Activated naive CD4-positive, alpha-beta T cell treated with anti-CD3 and anti-CD28 coated beads, Interleukin-2, amount 50 U/mL, for 72 hours (primary cell): ENCODE measurements at regions not wholly inside any gene's neighbourhood (a gene's known extent, or its start where the extent isn't known, plus 50 kb on each side); places are given as distances from the start of the nearest gene placed in this dataset.

ENCODE experiments used
- ATAC-seq, 2 donors: fragments of 150-1000 bp; cut with Tn5 transposase; 2 replicates each; pipeline ENCODE4 v1.10.0; 2021; ENCODE audit warnings: mild to moderate bottlenecking in 2 of 2, moderate library complexity in 2 of 2
- DNase-seq, 2 donors: peaks; one replicate each; pipeline ENCODE4 v3.0.0; 2021 to 2022; ENCODE audit warnings: low spot score in 2 of 2
- H3K27ac Mint-ChIP-seq, 2 donors: one replicate each; pipeline ENCODE4 v1.8.0; 2022; ENCODE audit warnings: mild to moderate bottlenecking in 2 of 2, mixed read lengths in 2 of 2
- H3K36me3 Mint-ChIP-seq, 2 donors: one replicate each; pipeline ENCODE4 v1.8.0; 2022; ENCODE audit warnings: mixed read lengths in 2 of 2
- H3K9me3 Mint-ChIP-seq, 2 donors: one replicate each; pipeline ENCODE4 v1.8.0; 2022; ENCODE audit warnings: mixed read lengths in 2 of 2

GRCh38 chr12:29039013-29039412 is 110.1 kb upstream of the FAR2 start:
- H3K36me3 Mint-ChIP-seq: no peaks in the 10 kb centered on the region
- no peak for DNase-seq
- no peak overlapping the region for H3K27ac Mint-ChIP-seq
- no peaks in the 10 kb centered on the region for H3K9me3 Mint-ChIP-seq
- no peak for ATAC-seq

- DNase-seq (no peak), ATAC-seq (no peak)
- Mint-ChIP-seq H3K36me3 (no peaks in the 10 kb centered on the region), H3K27ac (no peak overlapping the region), H3K9me3 (no peaks in the 10 kb centered on the region)
Measured at GRCh38 chr12:29041621-29042020, 107.5 kb upstream of the FAR2 start.

GRCh38 chr12:29043069-29043468 is 106.0 kb upstream of the FAR2 start:
- DNase-seq: no peak
- Mint-ChIP-seq H3K36me3 (no peaks in the 10 kb centered on the region), H3K9me3 (no peaks in the 10 kb centered on the region), H3K27ac (no peak overlapping the region)
- no peak for ATAC-seq

- H3K36me3 Mint-ChIP-seq: no peaks in the 10 kb centered on the region
- no peak for DNase-seq
- no peak overlapping the region for H3K27ac Mint-ChIP-seq
- ATAC-seq: no peak
- H3K9me3 Mint-ChIP-seq: no peaks in the 10 kb centered on the region
Measured at GRCh38 chr12:29044799-29045198, 104.3 kb upstream of the FAR2 start.

GRCh38 chr12:29048787-29049186 is 100.3 kb upstream of the FAR2 start:
- no peak for DNase-seq
- H3K27ac Mint-ChIP-seq: no peak overlapping the region
- H3K36me3 Mint-ChIP-seq: no peaks in the 10 kb centered on the region
- ATAC-seq: no peak
- H3K9me3 Mint-ChIP-seq: no peaks in the 10 kb centered on the region

- no peak for ATAC-seq
- Mint-ChIP-seq H3K36me3 (no peaks in the 10 kb centered on the region), H3K27ac (no peak overlapping the region), H3K9me3 (no peaks in the 10 kb centered on the region)
- DNase-seq: no peak
Measured at GRCh38 chr12:29050503-29050902, 98.6 kb upstream of the FAR2 start.

- ATAC-seq (no peak), DNase-seq (no peak)
- Mint-ChIP-seq H3K36me3 (no peaks in the 10 kb centered on the region), H3K9me3 (no peaks in the 10 kb centered on the region), H3K27ac (no peak overlapping the region)
Measured at GRCh38 chr12:29051221-29051620, 97.9 kb upstream of the FAR2 start.

GRCh38 chr12:29053567-29053966 is 95.5 kb upstream of the FAR2 start:
- H3K27ac Mint-ChIP-seq: no peak overlapping the region
- no peaks in the 10 kb centered on the region for H3K9me3 Mint-ChIP-seq
- ATAC-seq (no peak), DNase-seq (no peak)
- H3K36me3 Mint-ChIP-seq: no peaks in the 10 kb centered on the region

- Mint-ChIP-seq H3K9me3 (no peaks in the 10 kb centered on the region), H3K27ac (no peak overlapping the region), H3K36me3 (no peaks in the 10 kb centered on the region)
- DNase-seq (no peak), ATAC-seq (no peak)
Measured at GRCh38 chr12:29054858-29055663, 94.0 kb upstream of the FAR2 start.

GRCh38 chr12:29066011-29066588 is 83.0 kb upstream of the FAR2 start:
- H3K9me3 Mint-ChIP-seq: no peaks in the 10 kb centered on the region
- DNase-seq: peak in 1 of 2 donors; percentile 29
- no peaks in the 10 kb centered on the region for H3K36me3 Mint-ChIP-seq
- peak in 1 of 2 donors; percentile 78 for ATAC-seq
- no peak overlapping the region for H3K27ac Mint-ChIP-seq

- no peaks in the 10 kb centered on the region for H3K9me3 Mint-ChIP-seq
- H3K36me3 Mint-ChIP-seq: no peaks in the 10 kb centered on the region
- ATAC-seq: no peak
Measured at GRCh38 chr12:29067430-29067829, 81.6 kb upstream of the FAR2 start.

GRCh38 chr12:29070309-29070708 is 78.8 kb upstream of the FAR2 start:
- ATAC-seq: no peak
- Mint-ChIP-seq H3K36me3 (no peaks in the 10 kb centered on the region), H3K27ac (no peak overlapping the region), H3K9me3 (no peaks in the 10 kb centered on the region)
- no peak for DNase-seq

More at GRCh38 chr12:29067430-29067829, 81.6 kb upstream of the FAR2 start:
- no peak overlapping the region for H3K27ac Mint-ChIP-seq
- DNase-seq: no peak

GRCh38 chr12:29071099-29071498 is 78.0 kb upstream of the FAR2 start:
- ATAC-seq (no peak), DNase-seq (no peak)
- no peaks in the 10 kb centered on the region for H3K9me3 Mint-ChIP-seq
- H3K27ac Mint-ChIP-seq: no peak overlapping the region
- H3K36me3 Mint-ChIP-seq: no peaks in the 10 kb centered on the region

- Mint-ChIP-seq H3K36me3 (no peaks in the 10 kb centered on the region), H3K9me3 (no peaks in the 10 kb centered on the region), H3K27ac (no peak overlapping the region)
- DNase-seq (no peak), ATAC-seq (no peak)
Measured at GRCh38 chr12:29072631-29073030, 76.4 kb upstream of the FAR2 start.

GRCh38 chr12:29073631-29074239 is 75.3 kb upstream of the FAR2 start:
- ATAC-seq: no peak
- Mint-ChIP-seq H3K36me3 (no peaks in the 10 kb centered on the region), H3K27ac (no peak overlapping the region), H3K9me3 (no peaks in the 10 kb centered on the region)
- peak in 1 of 2 donors; percentile 7 for DNase-seq

GRCh38 chr12:29081101-29081500 is 68.0 kb upstream of the FAR2 start:
- no peaks in the 10 kb centered on the region for H3K36me3 Mint-ChIP-seq
- ATAC-seq (no peak), DNase-seq (no peak)
- H3K27ac Mint-ChIP-seq: no peak overlapping the region
- H3K9me3 Mint-ChIP-seq: no peaks in the 10 kb centered on the region

- DNase-seq: no peak
- Mint-ChIP-seq H3K9me3 (no peaks in the 10 kb centered on the region), H3K27ac (no peak overlapping the region), H3K36me3 (no peaks in the 10 kb centered on the region)
- peak; percentile 78 to 99 for ATAC-seq
Measured at GRCh38 chr12:29082522-29082921, 66.6 kb upstream of the FAR2 start.
